Activated CD4-positive, alpha-beta memory T cell treated with anti-CD3 and anti-CD28 coated beads for 36 hours (primary cell): ENCODE measurements at regions not wholly inside any gene's neighbourhood (a gene's known extent, or its start where the extent isn't known, plus 50 kb on each side); places are given as distances from the start of the nearest gene placed in this dataset.

ENCODE experiments used
- CTCF ChIA-PET: fragments of 350-600 bp; sonication (Branson Sonifier 250); formaldehyde crosslinking; loops from one replicate; lab custom pipeline; 2021; ENCODE audit warnings: antibody characterized with exemption, inconsistent platforms; lab: Charles Lee
- POLR2A ChIA-PET: fragments of 350-600 bp; sonication (Branson Sonifier 250); formaldehyde crosslinking; loops from one replicate; lab custom pipeline; 2021; ENCODE audit warnings: antibody characterized with exemption; lab: Charles Lee
- DNase-seq: peaks from one replicate; pipeline ENCODE4 v3.0.0-alpha.2; 2020
- H3K27ac Mint-ChIP-seq: one replicate; pipeline ENCODE4 v1.8.0; 2021; ENCODE audit warnings: mixed read lengths
- H3K27me3 Mint-ChIP-seq: one replicate; pipeline ENCODE4 v1.8.0; 2021; ENCODE audit warnings: mixed read lengths
- H3K36me3 Mint-ChIP-seq: one replicate; pipeline ENCODE4 v1.8.0; 2021; ENCODE audit warnings: mixed read lengths
- H3K4me1 Mint-ChIP-seq: one replicate; pipeline ENCODE4 v1.8.0; 2021; ENCODE audit warnings: low read depth, mixed read lengths
- H3K4me3 Mint-ChIP-seq: one replicate; pipeline ENCODE4 v1.8.0; 2021; ENCODE audit warnings: mild to moderate bottlenecking, mixed read lengths
- H3K9me3 Mint-ChIP-seq: one replicate; pipeline ENCODE4 v1.8.0; 2021; ENCODE audit warnings: mixed read lengths
- intact Hi-C: fragments of 100-400 bp; cut with micrococcal nuclease; formaldehyde crosslinking; loops from one replicate; pipeline ENCODE4 v1.15.1; 2023

- no peaks in the 10 kb centered on the region for H3K36me3 Mint-ChIP-seq
- H3K27ac Mint-ChIP-seq = no peak overlapping the region
- H3K9me3 Mint-ChIP-seq = no peaks in the 10 kb centered on the region
- CTCF ChIA-PET = interaction anchor here (0.6 kb wide), 1 partner anchor 1876 kb away, joined by 4 read pairs; no protein-coding TSS in a partner anchor
- POLR2A ChIA-PET = no interaction called here
- no peaks in the 10 kb centered on the region for H3K27me3 Mint-ChIP-seq
- H3K4me1 Mint-ChIP-seq = no peaks in the 10 kb centered on the region
- no peak for DNase-seq
- no peak overlapping the region for H3K4me3 Mint-ChIP-seq
- intact Hi-C loops = no loop called here
Observed at GRCh38 chr2:204362581-204362980, 182.7 kb upstream of the PARD3B start.

- H3K27me3 Mint-ChIP-seq = no peaks in the 10 kb centered on the region
- H3K4me3 Mint-ChIP-seq = no peak overlapping the region
- no peaks in the 10 kb centered on the region for H3K36me3 Mint-ChIP-seq
- ChIA-PET CTCF (interaction anchor here (0.8 kb wide), 1 partner anchor 39 kb away, joined by 3 read pairs; no protein-coding TSS in a partner anchor), POLR2A (interaction anchor here (0.6 kb wide), 1 partner anchor 752 kb away, joined by 6 read pairs; no protein-coding TSS in a partner anchor)
- DNase-seq = no peak
- intact Hi-C loops = no loop called here
- H3K27ac Mint-ChIP-seq = no peak overlapping the region
- no peaks in the 10 kb centered on the region for H3K9me3 Mint-ChIP-seq
- no peaks in the 10 kb centered on the region for H3K4me1 Mint-ChIP-seq
Observed at GRCh38 chr2:204363513-204363912, 181.8 kb upstream of the PARD3B start.

GRCh38 chr2:204364860-204365535 is 180.3 kb upstream of the PARD3B start:
- no peak overlapping the region for H3K27ac Mint-ChIP-seq
- no peaks in the 10 kb centered on the region for H3K4me1 Mint-ChIP-seq
- intact Hi-C loops = no loop called here
- H3K9me3 Mint-ChIP-seq = no peaks in the 10 kb centered on the region
- CTCF ChIA-PET = no interaction called here
- POLR2A ChIA-PET = no interaction called here
- H3K36me3 Mint-ChIP-seq = no peaks in the 10 kb centered on the region
- H3K27me3 Mint-ChIP-seq = no peaks in the 10 kb centered on the region
- no peak for DNase-seq
- no peak overlapping the region for H3K4me3 Mint-ChIP-seq

GRCh38 chr2:204365811-204366210 is 179.5 kb upstream of the PARD3B start:
- intact Hi-C loops = no loop called here
- ChIA-PET CTCF (no interaction called here), POLR2A (no interaction called here)
- Mint-ChIP-seq H3K4me3 (no peak overlapping the region), H3K4me1 (no peaks in the 10 kb centered on the region), H3K27me3 (no peaks in the 10 kb centered on the region), H3K9me3 (no peaks in the 10 kb centered on the region), H3K27ac (no peak overlapping the region), H3K36me3 (no peaks in the 10 kb centered on the region)
- no peak for DNase-seq

- no peak for DNase-seq
- Mint-ChIP-seq H3K9me3 (no peaks in the 10 kb centered on the region), H3K4me1 (no peaks in the 10 kb centered on the region), H3K27me3 (peaks cover 2% of the 10 kb centered on the region), H3K4me3 (no peak overlapping the region), H3K27ac (no peak overlapping the region), H3K36me3 (no peaks in the 10 kb centered on the region)
- CTCF ChIA-PET = no interaction called here
- POLR2A ChIA-PET = no interaction called here
- intact Hi-C loops = no loop called here
Observed at GRCh38 chr2:204367466-204367865, 177.8 kb upstream of the PARD3B start.

- no peak overlapping the region for H3K27ac Mint-ChIP-seq
- H3K4me1 Mint-ChIP-seq = no peaks in the 10 kb centered on the region
- peaks cover 6% of the 10 kb centered on the region for H3K27me3 Mint-ChIP-seq
- ChIA-PET POLR2A (no interaction called here), CTCF (no interaction called here)
- H3K9me3 Mint-ChIP-seq = no peaks in the 10 kb centered on the region
- H3K4me3 Mint-ChIP-seq = no peak overlapping the region
- DNase-seq = no peak
- H3K36me3 Mint-ChIP-seq = no peaks in the 10 kb centered on the region
- intact Hi-C loops = no loop called here
Observed at GRCh38 chr2:204370172-204370718, 175.0 kb upstream of the PARD3B start.

GRCh38 chr2:204373942-204374341 is 171.3 kb upstream of the PARD3B start:
- CTCF ChIA-PET = no interaction called here
- DNase-seq = no peak

GRCh38 chr2:204380141-204380881 is 165.0 kb upstream of the PARD3B start:
- H3K27me3 Mint-ChIP-seq = peaks cover 8% of the 10 kb centered on the region
- no peaks in the 10 kb centered on the region for H3K36me3 Mint-ChIP-seq
- H3K9me3 Mint-ChIP-seq = no peaks in the 10 kb centered on the region
- H3K4me3 Mint-ChIP-seq = no peak overlapping the region
- H3K27ac Mint-ChIP-seq = no peak overlapping the region
- H3K4me1 Mint-ChIP-seq = no peaks in the 10 kb centered on the region
- POLR2A ChIA-PET = no interaction called here
- intact Hi-C loops = no loop called here
- DNase-seq = no peak
- CTCF ChIA-PET = no interaction called here

More at GRCh38 chr2:204373942-204374341, 171.3 kb upstream of the PARD3B start:
- no peak overlapping the region for H3K27ac Mint-ChIP-seq
- H3K27me3 Mint-ChIP-seq = peaks cover 6% of the 10 kb centered on the region
- H3K36me3 Mint-ChIP-seq = no peaks in the 10 kb centered on the region
- intact Hi-C loops = no loop called here
- POLR2A ChIA-PET = no interaction called here
- H3K9me3 Mint-ChIP-seq = no peaks in the 10 kb centered on the region
- H3K4me3 Mint-ChIP-seq = no peak overlapping the region
- no peaks in the 10 kb centered on the region for H3K4me1 Mint-ChIP-seq

- POLR2A ChIA-PET = no interaction called here
- CTCF ChIA-PET = no interaction called here
- no peak overlapping the region for H3K4me3 Mint-ChIP-seq
- H3K4me1 Mint-ChIP-seq = no peaks in the 10 kb centered on the region
- H3K27ac Mint-ChIP-seq = no peak overlapping the region
- no peaks in the 10 kb centered on the region for H3K9me3 Mint-ChIP-seq
- peaks cover 9% of the 10 kb centered on the region for H3K27me3 Mint-ChIP-seq
- DNase-seq = no peak
- intact Hi-C loops = no loop called here
- no peaks in the 10 kb centered on the region for H3K36me3 Mint-ChIP-seq
Observed at GRCh38 chr2:204386668-204387067, 158.6 kb upstream of the PARD3B start.

GRCh38 chr2:204389120-204389519 is 156.2 kb upstream of the PARD3B start:
- POLR2A ChIA-PET = no interaction called here
- H3K4me3 Mint-ChIP-seq = no peak overlapping the region
- no peak overlapping the region for H3K27ac Mint-ChIP-seq
- peaks cover 3% of the 10 kb centered on the region for H3K27me3 Mint-ChIP-seq
- CTCF ChIA-PET = interaction anchor here (0.5 kb wide), 1 partner anchor 515 kb away, joined by 3 read pairs; no protein-coding TSS in a partner anchor
- no peaks in the 10 kb centered on the region for H3K9me3 Mint-ChIP-seq
- no peaks in the 10 kb centered on the region for H3K36me3 Mint-ChIP-seq
- no peaks in the 10 kb centered on the region for H3K4me1 Mint-ChIP-seq
- no peak for DNase-seq
- intact Hi-C loops = no loop called here

GRCh38 chr2:204389856-204390255 is 155.4 kb upstream of the PARD3B start:
- Mint-ChIP-seq H3K36me3 (no peaks in the 10 kb centered on the region), H3K4me3 (no peak overlapping the region), H3K27me3 (peaks cover 3% of the 10 kb centered on the region), H3K9me3 (no peaks in the 10 kb centered on the region), H3K27ac (no peak overlapping the region), H3K4me1 (no peaks in the 10 kb centered on the region)
- POLR2A ChIA-PET = no interaction called here
- CTCF ChIA-PET = no interaction called here
- intact Hi-C loops = no loop called here
- DNase-seq = no peak

- no peak overlapping the region for H3K27ac Mint-ChIP-seq
Observed at GRCh38 chr2:204395539-204395938, 149.7 kb upstream of the PARD3B start.

More at GRCh38 chr2:204395539-204395938, 149.7 kb upstream of the PARD3B start:
- DNase-seq = no peak
- intact Hi-C loops = no loop called here
- H3K36me3 Mint-ChIP-seq = no peaks in the 10 kb centered on the region
- CTCF ChIA-PET = no interaction called here
- H3K9me3 Mint-ChIP-seq = no peaks in the 10 kb centered on the region
- POLR2A ChIA-PET = no interaction called here
- no peaks in the 10 kb centered on the region for H3K4me1 Mint-ChIP-seq
- no peak overlapping the region for H3K4me3 Mint-ChIP-seq
- peaks cover 8% of the 10 kb centered on the region for H3K27me3 Mint-ChIP-seq
